Astrocyte (in vitro differentiated cells and primary cell): ENCODE measurements at regions not wholly inside any gene's neighbourhood (a gene's known extent, or its start where the extent isn't known, plus 50 kb on each side); places are given as distances from the start of the nearest gene placed in this dataset.

ENCODE experiments used
- DNase-seq: peaks from one replicate; pipeline ENCODE4 v3.0.0-alpha.2; 2010; ENCODE audit warnings: low read depth
- FAIRE-seq: peaks from 2 replicates; lab custom pipeline; 2011; peaks lifted over from hg19 to GRCh38; lab: Jason Lieb, UNC
- H2AFZ ChIP-seq: 2 replicates; pipeline ENCODE4 v1.6.0; 2012; ENCODE audit warnings: low read depth, low read length, inconsistent platforms
- H3K27ac ChIP-seq: 2 replicates; pipeline ENCODE4 v1.5.1; 2011; ENCODE audit warnings: low read depth, low read length, inconsistent platforms
- H3K27me3 ChIP-seq: 2 replicates; pipeline ENCODE4 v1.6.0; 2011; ENCODE audit warnings: low read length, inconsistent platforms; ENCODE audit not compliant: insufficient read depth
- H3K36me3 ChIP-seq: 2 replicates; pipeline ENCODE4 v1.5.1; 2011; ENCODE audit warnings: low read length, inconsistent platforms; ENCODE audit not compliant: insufficient read depth
- H3K4me1 ChIP-seq: 2 replicates; pipeline ENCODE4 v1.5.1; 2011; ENCODE audit warnings: low read length, inconsistent platforms; ENCODE audit not compliant: insufficient read depth
- H3K4me2 ChIP-seq: 2 replicates; pipeline ENCODE4 v1.6.0; 2012; ENCODE audit warnings: low read length, inconsistent platforms
- H3K4me3 ChIP-seq: 2 replicates; pipeline ENCODE4 v1.5.1; 2011; ENCODE audit warnings: low read depth, mild to moderate bottlenecking, low read length, inconsistent platforms; ENCODE audit not compliant: insufficient read depth
- H3K79me2 ChIP-seq: 2 replicates; pipeline ENCODE4 v1.6.0; 2012; ENCODE audit warnings: mild to moderate bottlenecking, low read length, inconsistent platforms; ENCODE audit not compliant: insufficient read depth
- H3K9ac ChIP-seq: 2 replicates; pipeline ENCODE4 v1.6.0; 2012; ENCODE audit warnings: mild to moderate bottlenecking, low read length, inconsistent platforms
- H3K9me3 ChIP-seq: 2 replicates; pipeline ENCODE4 v1.5.1; 2012; ENCODE audit warnings: low read depth, mild to moderate bottlenecking, low read length, inconsistent platforms; ENCODE audit not compliant: insufficient read depth
- H4K20me1 ChIP-seq: 2 replicates; pipeline ENCODE4 v1.6.0; 2012; ENCODE audit warnings: low read length, inconsistent platforms; ENCODE audit not compliant: insufficient read depth
- H3K27ac Mint-ChIP-seq: one replicate; pipeline ENCODE4 v1.8.0; 2021; ENCODE audit warnings: mild to moderate bottlenecking, mixed read lengths; ENCODE audit not compliant: unreplicated experiment
- H3K27me3 Mint-ChIP-seq: one replicate; pipeline ENCODE4 v1.8.0; 2021; ENCODE audit warnings: low read depth, mixed read lengths; ENCODE audit not compliant: unreplicated experiment
- H3K36me3 Mint-ChIP-seq: one replicate; pipeline ENCODE4 v1.8.0; 2021; ENCODE audit warnings: low read depth, mixed read lengths; ENCODE audit not compliant: unreplicated experiment
- H3K4me1 Mint-ChIP-seq: one replicate; pipeline ENCODE4 v1.8.0; 2021; ENCODE audit warnings: low read depth, mixed read lengths; ENCODE audit not compliant: unreplicated experiment
- H3K4me3 Mint-ChIP-seq: one replicate; pipeline ENCODE4 v1.8.0; 2021; ENCODE audit warnings: mild to moderate bottlenecking, moderate library complexity, mixed read lengths; ENCODE audit not compliant: unreplicated experiment
- H3K9me3 Mint-ChIP-seq: one replicate; pipeline ENCODE4 v1.8.0; 2021; ENCODE audit warnings: mild to moderate bottlenecking, mixed read lengths; ENCODE audit not compliant: unreplicated experiment
- CTCF ChIP-seq: IDR thresholded peaks from 2 replicates; pipeline ENCODE4 v1.5.1; 2011; ENCODE audit warnings: low read depth, mild to moderate bottlenecking, inconsistent platforms, low read length, moderate library complexity; ENCODE audit not compliant: insufficient read depth
- EZH2 ChIP-seq: IDR thresholded peaks from 2 replicates; pipeline ENCODE4 v1.6.1; 2012; ENCODE audit warnings: mild to moderate bottlenecking, low read length, inconsistent platforms; ENCODE audit not compliant: insufficient read depth

- Histone ChIP-seq H3K4me1 (no peaks in the 10 kb centered on the region), H3K9ac (no peak overlapping the region), H3K9me3 (no peaks in the 10 kb centered on the region), H4K20me1 (no peaks in the 10 kb centered on the region), H3K4me2 (no peak overlapping the region), H3K79me2 (no peaks in the 10 kb centered on the region), H3K36me3 (no peaks in the 10 kb centered on the region), H3K27me3 (peaks cover 9% of the 10 kb centered on the region), H3K27ac (no peak overlapping the region), H3K4me3 (no peak overlapping the region), H2AFZ (no peak overlapping the region)
- no peaks in the 10 kb centered on the region for H3K36me3 Mint-ChIP-seq
- H3K4me3 Mint-ChIP-seq, result no peak overlapping the region
- no peak overlapping the region for H3K27ac Mint-ChIP-seq
- H3K27me3 Mint-ChIP-seq, result peaks cover 14% of the 10 kb centered on the region
- H3K9me3 Mint-ChIP-seq, result peaks cover 3% of the 10 kb centered on the region
- TF ChIP-seq EZH2 (no peak), CTCF (no peak)
- H3K4me1 Mint-ChIP-seq, result peaks cover 7% of the 10 kb centered on the region
- FAIRE-seq (no peak), DNase-seq (no peak)
Observed at GRCh38 chr2:8593243-8593642, 88.6 kb upstream of the ID2 start.

- no peaks in the 10 kb centered on the region for H4K20me1 ChIP-seq
- no peak for FAIRE-seq
- no peaks in the 10 kb centered on the region for H3K4me1 ChIP-seq
- no peak overlapping the region for H3K27ac ChIP-seq
- H3K4me1 Mint-ChIP-seq, result peaks cover 7% of the 10 kb centered on the region
- H3K36me3 ChIP-seq, result no peaks in the 10 kb centered on the region
- H3K27ac Mint-ChIP-seq, result no peak overlapping the region
- H3K27me3 ChIP-seq, result peaks cover 5% of the 10 kb centered on the region
- H3K36me3 Mint-ChIP-seq, result no peaks in the 10 kb centered on the region
- no peak for TF ChIP-seq EZH2
- no peak for TF ChIP-seq CTCF
- no peaks in the 10 kb centered on the region for H3K79me2 ChIP-seq
- peak; percentile 33 for DNase-seq
- H3K4me2 ChIP-seq, result no peak overlapping the region
- H3K4me3 Mint-ChIP-seq, result no peak overlapping the region
- peaks cover 3% of the 10 kb centered on the region for H3K9me3 Mint-ChIP-seq
- H3K4me3 ChIP-seq, result no peak overlapping the region
- peaks cover 10% of the 10 kb centered on the region for H3K27me3 Mint-ChIP-seq
- no peak overlapping the region for H2AFZ ChIP-seq
- no peaks in the 10 kb centered on the region for H3K9me3 ChIP-seq
- no peak overlapping the region for H3K9ac ChIP-seq
Observed at GRCh38 chr2:8594731-8595427, 87.0 kb upstream of the ID2 start.

- Mint-ChIP-seq H3K4me1 (peaks cover 7% of the 10 kb centered on the region), H3K9me3 (peaks cover 3% of the 10 kb centered on the region), H3K27me3 (peaks cover 10% of the 10 kb centered on the region), H3K36me3 (no peaks in the 10 kb centered on the region), H3K27ac (no peak overlapping the region), H3K4me3 (no peak overlapping the region)
- H3K4me3 ChIP-seq, result no peak overlapping the region
- H3K36me3 ChIP-seq, result no peaks in the 10 kb centered on the region
- DNase-seq, result no peak
- no peak overlapping the region for H3K4me2 ChIP-seq
- peaks cover 5% of the 10 kb centered on the region for H3K27me3 ChIP-seq
- H3K4me1 ChIP-seq, result no peaks in the 10 kb centered on the region
- TF ChIP-seq EZH2 (no peak), CTCF (no peak)
- H2AFZ ChIP-seq, result no peak overlapping the region
- no peaks in the 10 kb centered on the region for H3K79me2 ChIP-seq
- H3K27ac ChIP-seq, result no peak overlapping the region
- H3K9ac ChIP-seq, result no peak overlapping the region
- no peak for FAIRE-seq
- no peaks in the 10 kb centered on the region for H3K9me3 ChIP-seq
- no peaks in the 10 kb centered on the region for H4K20me1 ChIP-seq
Observed at GRCh38 chr2:8595428-8595805, 86.4 kb upstream of the ID2 start.
